CD1c-positive myeloid dendritic cell (primary cell): ENCODE measurements at regions not wholly inside any gene's neighbourhood (a gene's known extent, or its start where the extent isn't known, plus 50 kb on each side); places are given as distances from the start of the nearest gene placed in this dataset.
A peak's percentile ranks its signal among the peaks of the same experiment; 100 is the strongest.
"Not testable (repeated sequence)": the region's sequence is repeated elsewhere in the genome, so short reads cannot be mapped to it uniquely, and the experiment has no call there.

Experiments
- DNase-seq: peaks from one replicate; pipeline ENCODE4 v3.0.0-alpha.2; 2016; ENCODE audit errors: extremely low spot score

GRCh38 chr16:29130131-29130711 lies 145.4 kb downstream of the LAT start:
- not testable (repeated sequence) for DNase-seq

GRCh38 chr16:29129458-29130038 lies 144.7 kb downstream of the LAT start:
- peak; percentile 28 for DNase-seq

- DNase-seq: not testable (repeated sequence)
Measured at GRCh38 chr16:29128732-29129457, 144.0 kb downstream of the LAT start.

- DNase-seq: not testable (repeated sequence)
Measured at GRCh38 chr16:29127806-29128420, 143.1 kb downstream of the LAT start.

- DNase-seq: no peak
Measured at GRCh38 chr16:29126616-29127015, 141.8 kb downstream of the LAT start.

GRCh38 chr16:29126057-29126494 lies 141.2 kb downstream of the LAT start:
- DNase-seq: peak; percentile 92

GRCh38 chr16:29124828-29125227 lies 140.0 kb downstream of the LAT start:
- no peak for DNase-seq

- DNase-seq: not testable (repeated sequence)
Measured at GRCh38 chr16:29124162-29124561, 139.3 kb downstream of the LAT start.

GRCh38 chr16:29120680-29121079 lies 135.8 kb downstream of the LAT start:
- not testable (repeated sequence) for DNase-seq

- peak; percentile 90 for DNase-seq
Measured at GRCh38 chr16:29118301-29118957, 133.6 kb downstream of the LAT start.

- DNase-seq: peak; percentile 30
Measured at GRCh38 chr16:29117631-29118030, 132.8 kb downstream of the LAT start.

- DNase-seq: no peak
Measured at GRCh38 chr16:29116980-29117379, 132.1 kb downstream of the LAT start.

GRCh38 chr16:29116207-29116606 lies 131.4 kb downstream of the LAT start:
- DNase-seq: not testable (repeated sequence)

- DNase-seq: peak; percentile 86
Measured at GRCh38 chr16:29115802-29116141, 130.9 kb downstream of the LAT start.

- peak; percentile 90 for DNase-seq
Measured at GRCh38 chr16:29114989-29115801, 130.3 kb downstream of the LAT start.

GRCh38 chr16:29114574-29114973 lies 129.7 kb downstream of the LAT start:
- DNase-seq: no peak

GRCh38 chr16:29113446-29113845 lies 128.6 kb downstream of the LAT start:
- DNase-seq: not testable (repeated sequence)

- no peak for DNase-seq
Measured at GRCh38 chr16:29112755-29113347, 128.0 kb downstream of the LAT start.

- not testable (repeated sequence) for DNase-seq
Measured at GRCh38 chr16:29111901-29112680, 127.2 kb downstream of the LAT start.

- no peak for DNase-seq
Measured at GRCh38 chr16:29111421-29111820, 126.6 kb downstream of the LAT start.
